Neural crest cell (in vitro differentiated cells): ENCODE measurements at regions not wholly inside any gene's neighbourhood (a gene's known extent, or its start where the extent isn't known, plus 50 kb on each side); places are given as distances from the start of the nearest gene placed in this dataset.
"Not testable (repeated sequence)": the region's sequence is repeated elsewhere in the genome, so short reads cannot be mapped to it uniquely, and the experiment has no call there.

ENCODE experiments used
- DNase-seq: peaks from one replicate; pipeline ENCODE4 v3.0.0; 2021; ENCODE audit warnings: low read depth, mixed read lengths, low spot score
- H3K27ac Mint-ChIP-seq: one replicate; pipeline ENCODE4 v1.8.0; 2021; ENCODE audit warnings: mild to moderate bottlenecking, mixed read lengths; ENCODE audit not compliant: unreplicated experiment
- H3K27me3 Mint-ChIP-seq: 2 replicates; pipeline ENCODE4 v1.8.0; 2021; ENCODE audit warnings: low read depth, mild to moderate bottlenecking, mixed read lengths
- H3K36me3 Mint-ChIP-seq: 2 replicates; pipeline ENCODE4 v1.8.0; 2021; ENCODE audit warnings: low read depth, mild to moderate bottlenecking, mixed read lengths
- H3K4me1 Mint-ChIP-seq: 2 replicates; pipeline ENCODE4 v1.8.0; 2021; ENCODE audit warnings: mixed read lengths
- H3K4me3 Mint-ChIP-seq: one replicate; pipeline ENCODE4 v1.8.0; 2021; ENCODE audit warnings: mild to moderate bottlenecking, mixed read lengths
- H3K9me3 Mint-ChIP-seq: 2 replicates; pipeline ENCODE4 v1.8.0; 2021; ENCODE audit warnings: mixed read lengths
- CTCF ChIP-seq: fragments of 200-600 bp; sonication (generic); conservative IDR thresholded peaks from 2 replicates; pipeline ENCODE4 v1.5.0; 2021; ENCODE audit warnings: antibody characterized with exemption, mild to moderate bottlenecking

- peaks cover 8% of the 10 kb centered on the region for H3K27me3 Mint-ChIP-seq
- no peaks in the 10 kb centered on the region for H3K4me1 Mint-ChIP-seq
- H3K9me3 Mint-ChIP-seq: no peaks in the 10 kb centered on the region
- TF ChIP-seq CTCF: no peak
- peak; percentile 52 for DNase-seq
- H3K4me3 Mint-ChIP-seq: no peak overlapping the region
- H3K27ac Mint-ChIP-seq: no peak overlapping the region
- no peaks in the 10 kb centered on the region for H3K36me3 Mint-ChIP-seq
These were observed 364.8 kb downstream of the CEP170 start for GRCh38 chr1:242890192-242890741.

DNA sequence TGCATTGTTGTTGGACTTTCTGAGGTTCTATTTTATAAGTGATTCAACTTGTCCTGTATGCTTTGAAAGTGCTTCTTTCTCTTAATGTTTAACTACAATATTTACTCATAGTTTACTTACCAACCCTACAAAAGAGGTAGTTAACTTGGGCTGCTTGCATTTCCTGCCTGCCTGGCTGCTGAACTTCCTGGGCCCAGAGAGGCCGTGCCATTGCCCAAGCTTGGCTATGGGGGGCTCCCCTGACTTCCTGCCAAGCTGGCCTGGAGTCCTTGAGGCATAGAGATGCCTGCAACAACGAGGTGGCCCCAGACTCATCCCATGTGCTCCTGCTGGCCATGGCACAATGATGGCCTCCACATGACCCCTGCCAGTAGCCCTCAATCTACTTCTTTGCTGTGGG lies 361.6 kb upstream of the PLD5 start:
- H3K4me3 Mint-ChIP-seq: no peak overlapping the region

DNA sequence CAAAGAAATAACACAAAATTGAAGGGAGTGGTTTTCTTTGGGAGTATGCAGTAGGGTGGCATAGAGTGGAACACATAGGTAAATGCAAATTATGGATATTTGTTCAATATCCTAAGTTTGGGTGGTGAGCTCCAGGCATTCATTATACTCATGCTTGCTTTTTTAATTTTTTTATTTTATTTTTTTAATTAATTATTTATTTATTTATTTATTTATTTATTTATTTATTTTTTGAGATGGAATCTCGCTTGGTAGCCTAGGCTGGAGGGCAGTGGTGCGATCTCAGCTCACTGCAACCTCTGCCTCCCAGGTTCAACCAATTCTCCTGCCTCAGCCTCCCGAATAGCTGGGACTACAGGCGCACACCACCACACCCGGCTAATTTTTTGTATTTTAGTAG lies 355.5 kb upstream of the PLD5 start:
- H3K4me3 Mint-ChIP-seq, H3K27ac Mint-ChIP-seq, H3K4me1 Mint-ChIP-seq: not testable (repeated sequence)

More for the DNA sequence above, 361.6 kb upstream of the PLD5 start:
- no peak for TF ChIP-seq CTCF
- Mint-ChIP-seq H3K27me3 (peaks cover 7% of the 10 kb centered on the region), H3K4me1 (no peaks in the 10 kb centered on the region), H3K9me3 (no peaks in the 10 kb centered on the region), H3K36me3 (no peaks in the 10 kb centered on the region), H3K27ac (no peak overlapping the region)
- no peak for DNase-seq

GRCh38 chr1:242877743-242878142 lies 353.2 kb upstream of the PLD5 start:
- no peak for TF ChIP-seq CTCF
- no peak overlapping the region for H3K4me3 Mint-ChIP-seq

More for the DNA sequence above, 355.5 kb upstream of the PLD5 start:
- H3K9me3 Mint-ChIP-seq, DNase-seq, H3K27me3 Mint-ChIP-seq, H3K36me3 Mint-ChIP-seq: not testable (repeated sequence)

GRCh38 chr1:242877229-242877628 lies 352.7 kb upstream of the PLD5 start:
- Mint-ChIP-seq H3K4me1 (no peaks in the 10 kb centered on the region), H3K27ac (no peak overlapping the region), H3K9me3 (no peaks in the 10 kb centered on the region), H3K36me3 (no peaks in the 10 kb centered on the region), H3K27me3 (peaks cover 3% of the 10 kb centered on the region), H3K4me3 (no peak overlapping the region)
- no peak for TF ChIP-seq CTCF
- DNase-seq: no peak

More at GRCh38 chr1:242877743-242878142, 353.2 kb upstream of the PLD5 start:
- Mint-ChIP-seq H3K4me1 (no peaks in the 10 kb centered on the region), H3K9me3 (no peaks in the 10 kb centered on the region), H3K27ac (no peak overlapping the region), H3K36me3 (no peaks in the 10 kb centered on the region), H3K27me3 (peaks cover 3% of the 10 kb centered on the region)
- no peak for DNase-seq

DNA sequence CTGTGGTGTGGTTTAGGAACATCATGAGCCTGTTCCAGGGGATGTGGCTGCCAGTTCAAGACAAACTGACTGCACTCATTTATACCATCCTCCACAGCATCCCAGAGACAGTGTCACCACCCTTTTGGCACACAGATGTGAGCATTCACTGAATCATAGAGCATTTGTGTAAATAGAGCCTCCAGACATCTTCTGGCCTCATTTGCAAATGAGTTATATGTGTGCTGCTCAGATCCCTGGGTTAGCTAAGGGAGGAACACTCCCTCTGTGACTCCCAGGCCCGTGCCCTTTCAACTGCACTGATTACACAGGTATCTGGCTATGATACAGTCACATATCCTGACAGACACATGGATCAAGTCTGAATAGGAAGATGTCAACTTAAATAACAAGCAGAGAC lies 351.5 kb upstream of the PLD5 start:
- DNase-seq: no peak
- TF ChIP-seq CTCF: no peak
- Mint-ChIP-seq H3K9me3 (no peaks in the 10 kb centered on the region), H3K4me3 (no peak overlapping the region), H3K27ac (no peak overlapping the region), H3K27me3 (peaks cover 3% of the 10 kb centered on the region), H3K36me3 (no peaks in the 10 kb centered on the region), H3K4me1 (no peaks in the 10 kb centered on the region)
